ENCODE measurements at regions not wholly inside any gene's neighbourhood (a gene's known extent, or its start where the extent isn't known, plus 50 kb on each side); places are given as distances from the start of the nearest gene placed in this dataset.
"Not testable (repeated sequence)": the region's sequence is repeated elsewhere in the genome, so short reads cannot be mapped to it uniquely, and the experiment has no call there.

GRCh38 chr2:62654876-62655359 lies 50.6 kb upstream of the EHBP1 start:
- DNase-seq (ENCODE audit: low read depth in 2 of 2) = no peak

- DNase-seq (ENCODE audit: low read depth in 2 of 2) = no peak
These were observed 51.1 kb upstream of the EHBP1 start for GRCh38 chr2:62654423-62654791.

- DNase-seq (ENCODE audit: low read depth in 2 of 2) = no peak
These were observed 51.7 kb upstream of the EHBP1 start for GRCh38 chr2:62653582-62654422.

- DNase-seq (ENCODE audit: low read depth in 2 of 2) = not testable (repeated sequence)
These were observed 56.4 kb upstream of the EHBP1 start for GRCh38 chr2:62649087-62649486.

GRCh38 chr2:62643100-62643471 lies 62.4 kb upstream of the EHBP1 start:
- DNase-seq (ENCODE audit: low read depth in 2 of 2) = no peak

GRCh38 chr2:62642429-62643099 lies 62.9 kb upstream of the EHBP1 start:
- no peak for DNase-seq (ENCODE audit: low read depth in 2 of 2)

- no peak for DNase-seq (ENCODE audit: low read depth in 2 of 2)
These were observed 63.6 kb upstream of the EHBP1 start for GRCh38 chr2:62641936-62642335.

GRCh38 chr2:62641410-62641843 lies 64.1 kb upstream of the EHBP1 start:
- no peak for DNase-seq (ENCODE audit: low read depth in 2 of 2)

GRCh38 chr2:62631160-62632085 lies 74.1 kb upstream of the EHBP1 start:
- DNase-seq (ENCODE audit: low read depth in 2 of 2) = no peak

- DNase-seq (ENCODE audit: low read depth in 2 of 2) = not testable (repeated sequence)
These were observed 75.3 kb upstream of the EHBP1 start for GRCh38 chr2:62630206-62630605.

GRCh38 chr2:62629310-62629709 lies 76.2 kb upstream of the EHBP1 start:
- DNase-seq (ENCODE audit: low read depth in 2 of 2) = not testable (repeated sequence)

GRCh38 chr2:62627667-62628066 lies 77.8 kb upstream of the EHBP1 start:
- DNase-seq (ENCODE audit: low read depth in 2 of 2) = no peak

- DNase-seq (ENCODE audit: low read depth in 2 of 2) = no peak
These were observed 80.7 kb upstream of the EHBP1 start for GRCh38 chr2:62624855-62625254.

GRCh38 chr2:62616486-62616885 lies 89.0 kb upstream of the EHBP1 start:
- not testable (repeated sequence) for DNase-seq (ENCODE audit: low read depth in 2 of 2)

- DNase-seq (ENCODE audit: low read depth in 2 of 2) = no peak
These were observed 93.7 kb upstream of the EHBP1 start for GRCh38 chr2:62611854-62612253.

GRCh38 chr2:62605471-62605870 lies 99.5 kb upstream of the TMEM17 start:
- not testable (repeated sequence) for DNase-seq (ENCODE audit: low read depth in 2 of 2)

- DNase-seq (ENCODE audit: low read depth in 2 of 2) = no peak
These were observed 98.3 kb upstream of the TMEM17 start for GRCh38 chr2:62604336-62604735.

- no peak for DNase-seq (ENCODE audit: low read depth in 2 of 2)
These were observed 97.2 kb upstream of the TMEM17 start for GRCh38 chr2:62603154-62603712.

- DNase-seq (ENCODE audit: low read depth in 2 of 2) = not testable (repeated sequence)
These were observed 93.8 kb upstream of the TMEM17 start for GRCh38 chr2:62599674-62600410.

- DNase-seq (ENCODE audit: low read depth in 2 of 2) = no peak
These were observed 91.3 kb upstream of the TMEM17 start for GRCh38 chr2:62597323-62597722.
